HepG2 (cell line): ENCODE measurements at regions not wholly inside any gene's neighbourhood (a gene's known extent, or its start where the extent isn't known, plus 50 kb on each side); places are given as distances from the start of the nearest gene placed in this dataset.

Source experiments
- CHD4 ChIP-seq: fragments of 200-600 bp; sonication (generic); IDR thresholded peaks from 2 replicates; pipeline ENCODE4 v1.7.0; 2017; ENCODE audit warnings: mild to moderate bottlenecking, low read length, borderline replicate concordance
- SIN3A ChIP-seq: IDR thresholded peaks from 2 replicates; pipeline ENCODE4 v1.6.1; 2011; ENCODE audit warnings: low read depth, mild to moderate bottlenecking, control low read depth, low read length, borderline replicate concordance
- ZFP82 ChIP-seq: sonication (generic); formaldehyde crosslinking; IDR thresholded peaks from 2 replicates; pipeline ENCODE4 v1.5.1; 2020; ENCODE audit warnings: mild to moderate bottlenecking, missing genetic modification reagents, borderline replicate concordance
- ZNF180 ChIP-seq: sonication (generic); formaldehyde crosslinking; IDR thresholded peaks from 2 replicates; pipeline ENCODE4 v1.4.0; 2020; ENCODE audit warnings: low read depth, missing genetic modification reagents, borderline replicate concordance
- ZNF703 ChIP-seq: sonication (generic); formaldehyde crosslinking; IDR thresholded peaks from 2 replicates; pipeline ENCODE4 v1.5.1; 2020; ENCODE audit warnings: missing genetic modification reagents, mild to moderate bottlenecking, moderate library complexity, borderline replicate concordance
- TF ChIP-seq, protein P1 (sequence below): sonication (generic); formaldehyde crosslinking; IDR thresholded peaks from 2 replicates; pipeline ENCODE4 v1.4.0; 2020; ENCODE audit warnings: missing genetic modification reagents

DNA sequence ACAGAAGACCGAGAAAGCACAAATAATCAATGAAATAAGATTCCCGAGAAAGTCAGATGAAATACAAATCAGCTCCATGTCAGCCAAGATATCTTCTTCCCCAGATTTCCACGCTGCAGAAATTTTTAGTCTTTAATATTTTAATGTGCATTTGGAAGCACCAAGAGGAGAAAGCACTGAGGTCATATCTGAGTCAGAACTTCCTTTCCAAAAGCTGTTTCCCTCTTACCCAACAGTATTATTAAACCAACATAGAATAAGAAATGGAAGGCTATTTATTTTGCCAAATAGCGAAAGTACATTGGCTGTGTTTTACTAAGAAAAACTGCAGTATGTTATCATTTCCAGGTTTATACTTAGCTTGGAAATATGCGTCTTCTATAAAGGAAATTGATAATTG lies 772.1 kb upstream of the CDH9 start:
- TF ChIP-seq, protein P1, sequence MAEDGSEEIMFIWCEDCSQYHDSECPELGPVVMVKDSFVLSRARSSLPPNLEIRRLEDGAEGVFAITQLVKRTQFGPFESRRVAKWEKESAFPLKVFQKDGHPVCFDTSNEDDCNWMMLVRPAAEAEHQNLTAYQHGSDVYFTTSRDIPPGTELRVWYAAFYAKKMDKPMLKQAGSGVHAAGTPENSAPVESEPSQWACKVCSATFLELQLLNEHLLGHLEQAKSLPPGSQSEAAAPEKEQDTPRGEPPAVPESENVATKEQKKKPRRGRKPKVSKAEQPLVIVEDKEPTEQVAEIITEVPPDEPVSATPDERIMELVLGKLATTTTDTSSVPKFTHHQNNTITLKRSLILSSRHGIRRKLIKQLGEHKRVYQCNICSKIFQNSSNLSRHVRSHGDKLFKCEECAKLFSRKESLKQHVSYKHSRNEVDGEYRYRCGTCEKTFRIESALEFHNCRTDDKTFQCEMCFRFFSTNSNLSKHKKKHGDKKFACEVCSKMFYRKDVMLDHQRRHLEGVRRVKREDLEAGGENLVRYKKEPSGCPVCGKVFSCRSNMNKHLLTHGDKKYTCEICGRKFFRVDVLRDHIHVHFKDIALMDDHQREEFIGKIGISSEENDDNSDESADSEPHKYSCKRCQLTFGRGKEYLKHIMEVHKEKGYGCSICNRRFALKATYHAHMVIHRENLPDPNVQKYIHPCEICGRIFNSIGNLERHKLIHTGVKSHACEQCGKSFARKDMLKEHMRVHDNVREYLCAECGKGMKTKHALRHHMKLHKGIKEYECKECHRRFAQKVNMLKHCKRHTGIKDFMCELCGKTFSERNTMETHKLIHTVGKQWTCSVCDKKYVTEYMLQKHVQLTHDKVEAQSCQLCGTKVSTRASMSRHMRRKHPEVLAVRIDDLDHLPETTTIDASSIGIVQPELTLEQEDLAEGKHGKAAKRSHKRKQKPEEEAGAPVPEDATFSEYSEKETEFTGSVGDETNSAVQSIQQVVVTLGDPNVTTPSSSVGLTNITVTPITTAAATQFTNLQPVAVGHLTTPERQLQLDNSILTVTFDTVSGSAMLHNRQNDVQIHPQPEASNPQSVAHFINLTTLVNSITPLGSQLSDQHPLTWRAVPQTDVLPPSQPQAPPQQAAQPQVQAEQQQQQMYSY (CRISPR knock-in tag), result no peak
- no peak for TF ChIP-seq ZNF180
- no peak for TF ChIP-seq SIN3A
- TF ChIP-seq ZNF703 (CRISPR knock-in tag), result no peak
- no peak for TF ChIP-seq ZFP82 (CRISPR knock-in tag)
- TF ChIP-seq CHD4, result no peak
